Nucleus accumbens (tissue), 56 donors: ENCODE measurements at regions not wholly inside any gene's neighbourhood (a gene's known extent, or its start where the extent isn't known, plus 50 kb on each side); places are given as distances from the start of the nearest gene placed in this dataset.
A peak's percentile ranks its signal among the peaks of the same experiment; 100 is the strongest.

ENCODE experiments used
- DNase-seq, 56 donors: peaks; one replicate each; lab custom pipeline; 2025; lab: John Stamatoyannopoulos, UW

DNA sequence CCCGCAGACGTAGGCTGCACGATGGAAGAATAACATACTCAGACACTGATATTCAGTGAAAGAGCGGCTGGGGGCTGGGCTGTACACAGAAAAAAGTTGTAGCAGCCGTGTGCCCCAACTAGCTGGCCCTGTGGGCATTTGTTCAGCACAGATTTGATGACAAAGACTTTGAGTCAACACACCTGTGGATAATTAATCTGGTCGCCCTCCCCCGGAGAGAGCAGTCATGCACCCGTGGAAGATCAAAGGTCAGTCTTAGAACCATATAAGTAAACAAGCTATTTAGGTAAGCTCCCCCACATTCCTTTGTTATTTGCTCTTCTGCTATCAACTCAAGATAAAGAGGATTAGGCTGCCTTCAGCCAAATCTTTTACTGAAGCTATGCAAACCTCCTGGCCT lies 148.4 kb upstream of the HMCN1 start:
- DNase-seq: no peak

- DNase-seq: no peak
These were observed 152.0 kb upstream of the HMCN1 start for GRCh38 chr1:185581961-185582725.

- DNase-seq: no peak
These were observed 153.2 kb upstream of the HMCN1 start for GRCh38 chr1:185581020-185581419.

DNA sequence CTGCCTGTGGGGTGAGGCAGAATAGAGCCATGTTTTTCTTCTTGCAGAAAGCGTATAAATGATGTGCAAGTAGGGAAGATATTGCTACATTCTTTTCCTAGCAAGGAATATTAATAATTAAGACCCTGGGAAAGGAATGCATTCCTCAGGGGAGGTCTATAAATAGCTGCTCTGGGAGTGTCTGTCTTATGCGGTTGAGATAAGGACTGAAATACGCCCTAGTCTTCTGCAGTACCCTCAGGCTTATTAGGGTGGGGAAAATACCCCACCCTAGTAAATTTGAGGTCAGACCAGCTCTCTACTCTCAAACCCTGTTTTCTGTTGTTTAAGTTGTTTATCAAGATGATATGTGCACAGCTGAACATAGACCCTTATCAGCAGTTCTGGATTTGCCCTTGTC lies 155.9 kb upstream of the HMCN1 start:
- no peak for DNase-seq

DNA sequence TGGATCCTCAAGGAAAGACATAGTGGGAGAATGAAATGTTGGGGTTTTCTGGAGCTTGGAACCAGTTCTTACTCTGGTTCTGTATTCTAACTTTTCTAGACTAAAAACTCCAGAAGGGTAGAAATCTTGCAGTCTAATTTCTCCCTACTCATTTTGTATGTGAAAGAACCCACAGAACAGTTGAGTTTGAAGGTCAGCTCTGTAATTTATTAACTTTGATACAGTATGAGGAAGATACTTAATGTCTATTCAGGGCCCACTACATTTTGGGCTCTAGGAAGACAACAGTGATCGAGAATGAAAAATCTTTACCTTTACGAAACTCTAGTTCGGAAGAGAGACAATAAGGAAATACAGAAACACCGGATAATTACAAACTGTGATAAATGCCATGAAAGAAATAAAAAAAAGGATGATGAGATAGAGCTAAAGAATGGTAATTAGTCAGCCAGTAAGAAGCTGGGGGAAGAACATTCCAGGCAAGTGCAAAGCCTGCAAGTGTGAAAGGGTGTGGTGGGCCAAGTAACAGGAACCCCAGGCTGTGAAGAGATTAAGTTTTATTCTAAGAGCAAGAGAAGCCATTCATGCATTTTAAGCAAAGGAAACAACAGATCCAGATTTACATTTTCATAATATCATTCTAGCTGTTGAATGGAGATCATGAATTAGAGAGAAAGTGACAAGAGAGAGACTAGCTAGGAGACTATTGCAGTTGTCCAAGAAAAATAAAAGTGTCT lies 159.9 kb upstream of the HMCN1 start:
- no peak for DNase-seq

DNA sequence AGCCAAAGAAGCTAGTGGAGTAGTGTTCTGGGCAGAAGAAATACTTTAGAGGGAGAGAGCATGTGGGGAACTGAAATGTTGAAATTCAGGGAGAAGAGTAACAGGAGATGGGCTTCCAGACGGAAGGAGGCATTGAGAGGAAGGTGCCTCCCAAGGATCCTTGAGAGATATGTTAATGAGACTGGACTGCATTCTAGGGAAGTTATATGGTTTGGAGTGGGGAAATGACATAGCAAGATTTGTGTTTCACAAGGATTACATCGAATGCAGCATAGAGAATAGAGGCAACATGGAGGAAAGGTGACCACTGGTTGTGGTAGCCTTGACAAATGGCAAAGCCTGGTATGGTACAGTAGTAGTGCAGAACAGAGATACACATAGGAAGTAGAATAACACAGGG lies 160.5 kb upstream of the HMCN1 start:
- no peak for DNase-seq

DNA sequence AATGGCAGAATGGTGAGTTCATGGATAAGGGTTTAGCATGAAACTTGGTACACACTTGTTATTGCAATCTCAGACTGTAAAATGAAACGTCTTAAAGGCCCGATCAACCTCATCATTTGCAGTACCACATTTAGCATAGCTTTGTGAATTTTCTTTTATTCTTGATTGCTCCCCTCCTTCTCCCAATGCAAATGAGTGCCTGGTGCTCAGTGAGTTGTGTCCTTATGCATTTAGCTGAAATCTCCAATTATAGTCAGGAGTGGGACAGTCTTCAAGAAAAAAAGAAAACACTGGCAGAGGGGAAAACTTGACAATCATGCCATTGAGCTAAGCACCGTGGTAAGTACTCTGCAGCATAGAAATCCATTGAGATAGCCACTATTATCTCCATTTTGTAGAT lies 161.0 kb upstream of the HMCN1 start:
- no peak for DNase-seq

DNA sequence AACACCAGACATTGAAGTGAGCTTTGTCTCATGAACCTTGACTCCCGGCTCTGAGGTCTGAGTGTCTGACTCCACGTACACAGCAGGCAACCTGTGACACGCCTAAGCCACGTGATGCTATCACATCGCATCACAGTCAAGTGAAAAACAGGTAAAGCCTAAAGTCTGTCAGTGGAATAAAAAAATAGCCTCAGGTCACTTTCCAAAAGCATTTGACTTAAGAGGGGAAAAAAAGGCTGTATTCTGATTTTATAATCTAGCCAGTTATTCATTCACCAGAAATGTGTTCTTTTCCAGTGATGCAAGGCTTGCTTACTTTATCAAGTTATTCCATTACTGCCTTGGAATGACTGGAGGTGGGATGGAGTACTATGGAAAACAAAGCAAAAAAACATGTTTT lies 163.2 kb upstream of the HMCN1 start:
- DNase-seq: no peak

- no peak for DNase-seq
These were observed 165.8 kb upstream of the HMCN1 start for GRCh38 chr1:185568155-185569123.

DNA sequence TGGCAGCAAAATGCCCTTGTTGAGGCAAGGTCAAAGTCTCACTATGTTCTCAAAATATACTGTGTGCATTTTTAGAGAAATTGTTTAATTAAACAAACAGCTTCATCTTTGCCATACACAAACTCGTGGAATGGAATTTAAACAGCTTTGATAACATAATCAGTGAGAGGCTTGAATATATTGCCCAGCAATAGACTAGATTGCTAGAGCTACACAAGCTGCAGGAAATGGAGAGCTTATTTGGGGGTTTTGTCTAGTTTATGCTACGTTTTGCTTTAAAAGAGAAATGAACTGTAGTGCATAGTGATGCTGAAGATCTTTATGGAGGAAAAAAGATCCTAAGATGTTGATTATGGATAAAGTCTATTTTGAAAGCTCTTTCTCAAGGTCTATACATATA lies 166.8 kb upstream of the HMCN1 start:
- DNase-seq: no peak

DNA sequence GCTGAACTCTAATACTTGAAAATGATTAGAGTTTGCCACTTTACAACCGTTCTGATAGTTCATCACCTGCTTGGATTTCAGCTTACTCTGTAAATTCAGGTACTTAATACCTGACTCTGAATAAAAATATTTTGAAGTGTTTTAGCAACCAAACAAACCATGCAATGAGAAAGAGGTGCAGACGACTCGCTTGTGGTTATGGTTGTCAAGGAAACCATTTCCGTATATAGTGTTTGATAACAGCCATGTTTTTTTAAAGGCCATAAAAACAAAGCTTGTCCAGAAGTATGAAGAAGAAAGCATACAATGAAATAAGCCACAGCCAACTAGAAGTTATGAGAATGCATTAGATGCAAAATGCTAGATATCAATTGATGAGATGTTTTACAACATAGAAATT lies 167.2 kb upstream of the HMCN1 start:
- DNase-seq: no peak

- DNase-seq: no peak
These were observed 168.9 kb upstream of the HMCN1 start for GRCh38 chr1:185565302-185565701.

GRCh38 chr1:185564816-185565215 lies 169.4 kb upstream of the HMCN1 start:
- DNase-seq: no peak

- DNase-seq: no peak
These were observed 171.5 kb upstream of the HMCN1 start for GRCh38 chr1:185562461-185563359.

GRCh38 chr1:185561629-185562028 lies 172.6 kb upstream of the HMCN1 start:
- DNase-seq: no peak

GRCh38 chr1:185560760-185561159 lies 173.4 kb upstream of the HMCN1 start:
- DNase-seq: no peak

- DNase-seq: peak in 22 of 56 donors; percentile 2 to 33 (median 10)
These were observed 174.4 kb upstream of the HMCN1 start for GRCh38 chr1:185559684-185560331.

DNA sequence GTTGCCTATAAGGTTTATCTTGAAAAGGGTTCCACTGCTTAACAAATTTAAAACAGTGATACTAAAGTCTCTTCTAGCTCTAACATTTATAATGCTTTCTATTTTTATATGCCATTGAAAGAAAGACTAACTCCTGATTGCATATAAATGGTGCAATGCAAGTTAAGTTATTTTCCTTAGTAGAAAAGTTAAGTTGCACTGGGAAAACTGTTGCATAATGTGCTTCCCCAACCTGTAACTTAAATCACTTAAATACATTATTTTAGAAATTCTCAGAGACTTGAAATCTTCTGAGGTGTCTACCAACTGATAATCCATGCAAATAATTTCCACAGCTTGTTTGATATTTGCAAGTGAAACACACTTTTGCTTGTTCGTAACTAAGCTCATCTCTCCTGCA lies 175.0 kb upstream of the HMCN1 start:
- DNase-seq: no peak

- DNase-seq: no peak
These were observed 177.6 kb upstream of the HMCN1 start for GRCh38 chr1:185556561-185556960.
